Panc1 (cell line): ENCODE measurements at regions not wholly inside any gene's neighbourhood (a gene's known extent, or its start where the extent isn't known, plus 50 kb on each side); places are given as distances from the start of the nearest gene placed in this dataset.

Source experiments
- SIN3A ChIP-seq: IDR thresholded peaks from 2 replicates; pipeline ENCODE4 v1.6.1; 2012; ENCODE audit warnings: low read depth, mild to moderate bottlenecking, low read length, moderate library complexity, borderline replicate concordance; ENCODE audit not compliant: insufficient read depth
- TF ChIP-seq, protein P1 (sequence below): fragments of 450-650 bp; IDR thresholded peaks from 2 replicates; pipeline ENCODE4 v1.5.1; 2017; ENCODE audit warnings: mild to moderate bottlenecking

DNA sequence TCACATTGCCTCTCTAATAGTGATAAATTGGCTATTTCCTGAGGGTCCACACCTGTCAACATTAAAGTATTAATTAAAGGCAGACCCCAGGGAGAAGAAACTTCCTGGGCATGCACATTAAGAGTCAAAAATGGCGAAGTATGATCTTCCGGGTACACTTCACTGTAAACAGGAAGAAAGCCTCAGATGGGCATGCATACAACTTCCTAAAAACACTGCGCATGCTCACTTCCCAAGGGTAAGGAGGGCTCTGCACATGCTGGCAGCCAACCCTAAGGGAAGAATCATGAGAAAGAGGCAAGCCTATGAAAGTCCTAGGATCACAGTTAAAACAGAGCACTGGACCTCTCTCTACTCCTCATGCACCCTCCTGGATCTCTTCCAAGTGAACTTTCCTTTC is 80.1 kb upstream of the IMMP2L start:
- TF ChIP-seq, protein P1, sequence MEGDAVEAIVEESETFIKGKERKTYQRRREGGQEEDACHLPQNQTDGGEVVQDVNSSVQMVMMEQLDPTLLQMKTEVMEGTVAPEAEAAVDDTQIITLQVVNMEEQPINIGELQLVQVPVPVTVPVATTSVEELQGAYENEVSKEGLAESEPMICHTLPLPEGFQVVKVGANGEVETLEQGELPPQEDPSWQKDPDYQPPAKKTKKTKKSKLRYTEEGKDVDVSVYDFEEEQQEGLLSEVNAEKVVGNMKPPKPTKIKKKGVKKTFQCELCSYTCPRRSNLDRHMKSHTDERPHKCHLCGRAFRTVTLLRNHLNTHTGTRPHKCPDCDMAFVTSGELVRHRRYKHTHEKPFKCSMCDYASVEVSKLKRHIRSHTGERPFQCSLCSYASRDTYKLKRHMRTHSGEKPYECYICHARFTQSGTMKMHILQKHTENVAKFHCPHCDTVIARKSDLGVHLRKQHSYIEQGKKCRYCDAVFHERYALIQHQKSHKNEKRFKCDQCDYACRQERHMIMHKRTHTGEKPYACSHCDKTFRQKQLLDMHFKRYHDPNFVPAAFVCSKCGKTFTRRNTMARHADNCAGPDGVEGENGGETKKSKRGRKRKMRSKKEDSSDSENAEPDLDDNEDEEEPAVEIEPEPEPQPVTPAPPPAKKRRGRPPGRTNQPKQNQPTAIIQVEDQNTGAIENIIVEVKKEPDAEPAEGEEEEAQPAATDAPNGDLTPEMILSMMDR, result no peak
- no peak for TF ChIP-seq SIN3A
